ENCODE measurements at regions not wholly inside any gene's neighbourhood (a gene's known extent, or its start where the extent isn't known, plus 50 kb on each side); places are given as distances from the start of the nearest gene placed in this dataset.

GRCh38 chr10:35924759-35925158, 282.7 kb upstream of the FZD8 start (continued):
- TF ChIP-seq CHD7 (IDR thresholded peaks at IDR 0.05; ENCODE audit: insufficient replicate concordance, low read length) (no peak), FOSL1 (IDR thresholded peaks at IDR 0.05; ENCODE audit: insufficient read depth, low read depth, low read length) (no peak), RFX5 (IDR thresholded peaks at IDR 0.05; ENCODE audit: borderline replicate concordance, low read depth, low read length) (no peak), E2F6 (IDR thresholded peaks at IDR 0.05) (no peak), RNF2 (IDR thresholded peaks at IDR 0.05; ENCODE audit: borderline replicate concordance, low read depth, low read length, missing control alignments, poor library complexity, severe bottlenecking) (no peak), CBX5 (IDR thresholded peaks at IDR 0.05; ENCODE audit: low read depth, low read length) (no peak), SUZ12 (IDR thresholded peaks at IDR 0.05; ENCODE audit: low read length) (no peak), SP2 (IDR thresholded peaks at IDR 0.05; ENCODE audit: low read length) (no peak), SIN3A (conservative IDR thresholded peaks at IDR 0.05 in 1 of 2, IDR thresholded peaks at IDR 0.05 in 1 of 2; ENCODE audit: low read depth in 1 of 2, low read length in 2 of 2) (no peak), RAD21 (IDR thresholded peaks at IDR 0.05 in 1 of 2, conservative IDR thresholded peaks at IDR 0.05 in 1 of 2; ENCODE audit: low read depth in 2 of 2, low read length in 2 of 2) (no peak)
